Stimulated activated CD4-positive, alpha-beta T cell treated with anti-CD3 and anti-CD28 coated beads, Interleukin-1b, Interleukin-23, amount 100 ng/mL, for 4 hours (primary cell): ENCODE measurements at regions not wholly inside any gene's neighbourhood (a gene's known extent, or its start where the extent isn't known, plus 50 kb on each side); places are given as distances from the start of the nearest gene placed in this dataset.
"Not testable (repeated sequence)": the region's sequence is repeated elsewhere in the genome, so short reads cannot be mapped to it uniquely, and the experiment has no call there.

Experiments used
- DNase-seq, 2 donors: peaks; one replicate each; pipeline ENCODE4 v3.0.0-alpha.2; 2020; ENCODE audit warnings: low read depth in 2 of 2

DNA sequence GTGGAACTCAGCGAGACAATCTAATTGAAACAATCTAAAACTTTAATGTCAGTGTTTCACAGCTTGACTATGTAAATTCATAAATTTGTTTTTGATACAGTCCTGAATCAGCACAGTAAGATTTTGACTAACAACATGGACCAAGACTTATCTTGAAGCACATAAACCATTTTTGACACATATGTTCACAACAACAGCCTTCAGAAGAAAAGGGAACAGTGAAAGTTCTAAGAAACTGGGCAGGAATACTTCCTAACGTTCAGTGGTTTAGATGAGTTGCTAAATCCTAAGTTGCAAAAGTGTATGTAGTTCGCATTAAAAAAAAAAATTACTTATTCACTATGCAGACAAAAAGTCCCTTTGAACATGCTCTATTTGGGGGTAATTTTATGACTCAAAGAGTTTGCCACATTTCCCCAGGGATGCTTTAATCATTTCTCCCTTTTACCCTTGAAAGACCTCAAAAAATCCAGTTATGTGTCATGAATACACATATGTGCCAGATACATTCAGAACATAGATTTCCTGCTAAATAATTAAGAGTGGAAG lies 120.2 kb downstream of the MRPL39 start:
- DNase-seq = no peak

DNA sequence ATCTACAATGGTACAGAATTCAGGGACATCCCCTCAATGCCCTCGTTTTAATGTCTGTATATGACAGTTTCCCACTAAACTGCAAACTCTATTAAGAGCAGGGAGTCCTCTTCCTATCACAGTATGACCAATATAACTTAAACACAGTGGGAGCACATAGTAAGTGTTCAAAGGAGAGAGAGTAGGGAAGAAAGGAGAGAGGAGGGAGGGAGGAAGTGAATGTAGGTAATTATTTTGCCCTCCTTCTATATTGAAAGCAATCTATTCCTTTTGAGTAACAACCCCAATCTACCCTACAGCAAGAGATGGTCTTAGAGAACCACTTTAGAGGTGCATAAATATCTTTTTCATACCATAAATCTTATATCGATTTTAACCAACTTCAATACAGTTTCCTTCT lies 121.4 kb downstream of the MRPL39 start:
- no peak for DNase-seq

DNA sequence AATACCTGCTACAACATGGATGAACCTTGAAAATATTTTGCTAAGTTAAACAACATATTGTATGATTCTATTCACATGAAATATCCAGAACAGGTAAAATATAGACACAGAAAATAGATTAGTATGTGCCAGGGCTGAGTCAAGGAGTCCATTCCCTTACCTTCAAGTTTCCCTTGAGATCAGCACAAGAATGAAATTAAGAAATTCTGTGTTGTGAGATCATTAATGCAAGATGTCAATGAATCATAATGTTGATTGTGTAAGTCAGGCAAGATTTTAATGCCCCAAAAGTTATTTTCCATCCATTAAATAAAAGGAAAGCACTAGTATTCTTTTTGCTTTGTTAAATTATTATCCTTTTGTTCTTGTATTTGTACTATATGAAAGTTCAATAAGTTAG lies 139.4 kb downstream of the MRPL39 start:
- no peak for DNase-seq

DNA sequence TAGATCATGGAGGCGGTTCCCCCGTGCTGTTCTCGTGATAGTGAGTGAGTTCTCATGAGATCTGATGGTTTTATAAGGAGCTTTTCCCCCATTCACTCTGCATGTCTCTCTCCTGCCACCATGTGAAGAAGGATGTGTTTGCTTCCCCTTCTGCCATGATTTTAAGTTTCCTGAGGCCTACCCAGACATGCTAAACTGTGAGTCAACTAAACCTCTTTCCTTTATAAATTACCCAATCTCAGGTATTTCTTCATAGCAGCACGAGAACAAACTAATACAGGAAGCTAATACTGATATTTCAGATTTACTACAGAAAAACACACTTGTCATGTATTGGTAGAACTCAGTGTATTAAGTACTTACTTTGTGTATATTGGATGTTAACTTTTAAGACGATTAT lies 140.2 kb downstream of the MRPL39 start:
- DNase-seq = not testable (repeated sequence)

DNA sequence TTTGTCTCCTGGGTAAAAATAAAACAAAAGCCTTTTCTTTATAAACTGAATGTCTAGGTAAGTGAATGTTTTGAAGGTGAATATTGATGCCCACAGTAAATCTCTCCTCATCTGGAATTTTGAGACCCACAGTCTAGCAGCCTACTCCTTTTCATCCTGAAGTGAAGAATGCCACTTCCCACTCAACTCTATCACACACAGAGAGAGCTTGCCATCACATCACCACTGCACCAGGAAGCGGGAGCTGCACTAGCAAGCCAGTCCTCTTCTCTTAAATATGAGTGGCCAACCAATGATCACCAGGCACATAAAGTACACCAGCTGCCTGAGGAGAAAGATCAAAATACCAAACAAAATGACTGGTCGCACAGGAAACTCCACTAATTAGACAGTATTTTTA lies 140.8 kb downstream of the MRPL39 start:
- no peak for DNase-seq

DNA sequence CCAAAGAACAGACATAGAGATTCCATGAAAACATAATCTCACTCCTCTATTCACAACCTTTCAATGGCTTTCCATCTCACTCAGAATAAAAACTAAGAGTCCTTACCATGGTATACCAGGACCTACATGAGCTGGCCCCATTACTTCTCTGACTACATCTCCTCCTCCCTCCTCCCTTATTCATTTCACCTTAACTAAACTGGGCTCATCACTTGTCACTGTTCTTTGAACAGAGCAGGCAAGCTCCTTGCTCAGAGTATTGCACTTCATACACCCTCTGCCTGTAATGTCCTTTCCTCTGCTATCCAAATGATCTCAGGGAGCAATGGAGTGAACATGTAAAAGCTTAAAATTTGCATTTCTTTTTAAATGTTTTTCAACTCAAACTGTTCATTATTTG lies 142.0 kb downstream of the MRPL39 start:
- no peak for DNase-seq

DNA sequence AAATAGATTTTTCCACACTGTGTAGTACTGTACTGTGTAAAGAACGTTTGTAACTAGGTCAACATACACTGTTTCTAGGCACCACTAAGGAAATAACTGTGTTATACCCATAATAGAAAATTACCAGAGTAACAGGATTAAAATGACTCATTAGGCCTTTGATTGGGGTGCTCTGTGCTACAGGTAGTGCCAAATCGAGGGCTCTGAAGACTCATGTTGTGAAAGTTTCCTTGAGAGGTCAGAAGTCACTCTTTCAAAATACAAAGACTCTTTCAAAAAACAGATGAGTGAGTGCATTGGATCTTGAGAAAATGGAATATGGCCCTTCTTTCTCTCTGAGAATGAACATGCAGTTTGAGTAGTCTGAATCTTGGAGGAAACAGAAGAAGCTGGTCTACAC lies 143.0 kb downstream of the MRPL39 start:
- DNase-seq = peak in 1 of 2 donors; percentile 19

DNA sequence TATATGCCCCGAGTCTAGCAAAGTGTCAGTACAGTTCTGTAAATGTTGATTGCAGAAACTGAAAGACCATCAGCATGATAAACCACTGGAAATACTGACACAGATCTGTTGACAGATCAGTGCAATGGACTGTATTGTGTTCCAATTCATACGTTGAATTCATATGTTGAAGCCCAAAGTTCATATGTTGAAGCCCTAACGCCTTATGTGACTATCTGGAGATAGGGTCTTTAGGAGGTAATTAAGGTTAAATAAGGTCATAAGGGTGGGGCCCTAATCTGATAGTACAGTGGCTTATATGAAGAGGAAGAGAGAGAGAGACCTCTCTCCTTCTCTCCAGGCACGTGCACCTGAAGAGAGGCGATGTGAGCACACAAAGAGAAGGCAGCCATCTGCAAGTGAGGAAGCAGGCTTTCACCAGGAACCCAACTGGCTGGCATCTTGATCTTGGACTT lies 144.7 kb downstream of the MRPL39 start:
- no peak for DNase-seq

DNA sequence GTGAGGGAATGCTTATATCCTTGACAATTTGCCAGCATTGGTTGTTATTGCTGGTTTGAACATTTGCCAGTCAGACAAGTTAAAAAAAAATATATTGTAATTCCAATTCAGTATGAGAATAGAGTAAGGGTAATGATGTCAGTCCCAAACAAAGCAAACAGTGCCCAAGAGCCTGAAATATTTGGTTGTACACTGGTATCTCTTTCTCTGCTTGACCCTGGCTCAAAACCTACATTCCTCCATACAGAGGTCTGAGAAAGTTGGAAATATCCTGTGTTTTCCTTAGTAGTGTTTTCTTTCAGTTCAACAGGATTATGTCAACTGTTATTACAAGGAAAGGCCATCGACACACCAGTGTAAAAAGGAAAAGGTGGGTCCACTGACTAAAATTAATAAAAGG lies 145.6 kb downstream of the MRPL39 start:
- no peak for DNase-seq

DNA sequence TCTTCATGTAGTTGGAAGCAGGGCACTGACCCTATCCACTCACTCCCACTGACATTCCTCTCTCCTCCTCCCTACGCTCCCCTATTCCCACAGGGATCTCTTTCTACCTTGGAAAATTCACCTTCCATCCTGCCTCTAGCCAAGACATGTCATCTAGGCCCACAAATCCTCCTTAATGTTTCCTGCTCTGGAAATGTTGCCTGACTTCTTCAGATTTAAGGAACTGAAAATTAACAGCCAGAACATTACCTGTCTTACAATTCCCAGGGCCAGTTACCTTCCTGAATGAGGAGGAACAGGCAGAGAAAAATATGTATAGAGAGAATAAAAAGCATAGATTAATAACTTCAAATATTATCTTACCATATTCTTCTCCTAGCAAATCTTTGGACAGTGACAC lies 147.3 kb downstream of the MRPL39 start:
- no peak for DNase-seq

DNA sequence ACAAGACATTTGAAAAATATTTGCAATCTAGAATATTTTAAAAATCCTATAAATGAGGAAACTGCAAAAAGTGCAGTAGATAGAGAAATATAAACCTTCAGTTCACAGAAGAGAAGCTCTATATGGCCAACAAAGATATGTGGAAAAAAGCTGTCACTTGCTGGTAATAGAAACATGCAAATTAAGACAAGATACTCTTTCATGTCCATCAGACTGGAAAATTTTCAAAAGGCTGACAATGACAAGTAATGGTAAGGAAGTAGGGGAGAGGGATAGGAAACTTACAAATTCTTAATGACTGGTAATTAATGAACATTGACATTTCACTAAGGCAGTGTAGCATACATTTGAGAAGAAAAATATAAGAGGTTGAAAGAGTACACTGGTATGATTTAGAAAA lies 147.9 kb downstream of the MRPL39 start:
- no peak for DNase-seq

DNA sequence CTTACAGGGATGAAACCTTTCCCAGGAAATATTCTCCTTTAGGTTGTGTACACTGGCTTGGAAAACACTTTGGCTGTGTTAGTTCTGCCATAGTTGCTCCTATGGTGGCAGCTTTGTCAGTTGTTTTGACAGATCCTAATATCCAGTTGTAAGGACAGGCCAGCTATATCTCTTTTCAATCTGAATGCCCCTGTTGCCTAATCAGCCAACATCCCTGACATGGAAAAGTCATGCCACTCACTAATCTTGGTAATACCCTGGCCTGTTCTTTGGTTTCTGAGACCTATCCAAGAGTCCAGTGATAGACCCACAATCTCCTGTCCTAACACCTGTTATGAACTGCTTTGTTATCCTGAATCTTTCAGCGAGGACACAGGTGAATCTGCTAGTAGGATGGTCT lies 148.8 kb downstream of the MRPL39 start:
- DNase-seq = no peak

DNA sequence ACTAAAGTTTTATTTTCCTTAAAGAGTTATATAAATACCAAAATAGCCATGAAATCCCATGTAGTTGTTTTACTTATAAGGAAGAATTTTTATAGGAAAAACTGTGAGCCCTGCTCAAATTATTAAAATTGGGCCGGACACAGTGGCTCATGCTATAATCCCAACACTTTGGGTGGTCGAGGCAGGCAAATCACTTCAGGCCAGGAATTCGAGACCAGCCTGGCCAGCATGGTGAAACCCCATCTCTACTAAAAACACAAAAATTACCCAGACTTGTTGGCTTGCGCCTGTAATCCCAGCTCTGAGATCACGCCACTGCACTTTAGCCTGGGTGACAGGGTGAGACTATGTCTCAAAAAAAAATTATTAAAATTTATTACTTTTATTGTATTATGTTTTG lies 149.3 kb downstream of the MRPL39 start:
- no peak for DNase-seq

DNA sequence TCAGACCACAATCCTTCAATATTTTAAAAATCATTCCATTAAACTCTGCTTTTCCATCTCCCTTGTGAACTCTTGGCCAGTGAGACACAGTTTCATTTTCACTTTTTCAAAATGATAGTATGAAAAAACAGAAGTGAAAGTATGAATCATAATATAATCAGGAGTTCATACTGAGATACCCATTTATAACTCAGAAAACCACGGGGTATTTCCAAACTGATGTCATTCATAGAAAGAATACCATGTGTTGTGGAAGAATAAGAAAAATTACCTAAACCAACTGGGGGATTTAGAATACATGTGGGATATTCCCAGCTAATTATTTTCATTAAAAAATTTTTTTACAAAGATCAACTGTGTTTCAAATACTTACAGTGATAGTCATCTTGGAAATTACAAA lies 149.9 kb downstream of the MRPL39 start:
- no peak for DNase-seq

DNA sequence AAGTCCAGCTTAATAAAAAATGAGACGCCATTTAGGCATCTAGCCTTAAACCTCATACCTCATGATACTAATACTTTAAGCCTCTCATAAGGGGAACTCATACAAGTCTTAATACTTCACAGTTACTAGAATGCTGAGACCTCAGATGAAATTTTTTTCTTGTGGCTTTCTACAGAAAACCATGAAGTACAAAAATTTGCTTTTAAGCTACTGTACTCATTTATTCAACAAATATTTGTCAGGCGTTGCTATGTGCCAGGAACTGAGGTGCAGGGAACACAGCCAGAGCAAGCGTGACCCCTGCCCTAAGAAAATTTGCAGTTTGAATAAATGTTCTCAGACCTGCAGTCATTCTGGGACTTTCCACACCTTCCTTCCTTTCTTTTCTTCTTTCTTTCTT lies 150.6 kb downstream of the MRPL39 start:
- DNase-seq = peak in 1 of 2 donors; percentile 22

DNA sequence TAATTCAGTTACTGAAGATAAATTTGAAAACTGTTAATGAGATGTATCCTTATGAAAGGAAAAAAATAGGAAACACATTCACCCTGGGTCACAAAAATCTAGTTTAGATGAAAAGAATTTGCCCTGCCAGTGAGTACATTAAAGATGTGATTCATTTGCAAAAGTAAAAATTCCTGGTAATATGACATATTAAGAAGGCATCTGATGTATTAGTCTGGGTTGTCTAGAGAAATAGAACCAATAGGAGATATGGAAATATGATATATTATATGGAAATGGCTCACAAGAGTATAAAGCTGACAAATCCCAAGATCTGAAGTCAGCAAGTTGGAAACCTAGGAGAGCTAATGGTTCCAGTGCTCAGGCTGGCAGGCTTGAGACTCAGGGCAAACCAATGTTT lies 153.8 kb downstream of the MRPL39 start:
- DNase-seq = no peak

DNA sequence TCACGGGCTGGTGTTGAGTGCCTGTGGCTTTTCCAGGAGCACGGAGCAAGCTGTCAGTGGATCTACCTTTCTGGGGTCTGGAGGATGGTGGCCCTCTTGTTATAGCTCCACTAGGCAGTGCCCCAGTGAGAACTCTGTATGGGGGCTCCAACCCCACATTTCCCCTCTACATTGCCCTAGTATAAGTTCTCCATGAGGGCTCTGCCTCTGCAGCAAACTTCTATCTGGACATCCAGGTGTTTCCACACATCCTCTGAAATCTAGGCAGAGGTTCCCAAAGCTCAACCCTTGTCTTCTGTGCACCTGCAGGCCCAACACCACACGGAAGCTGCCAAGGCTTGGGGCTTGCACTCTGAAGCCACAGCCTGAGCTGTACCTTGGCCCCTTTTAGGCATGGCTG lies 157.3 kb downstream of the MRPL39 start:
- DNase-seq = no peak

DNA sequence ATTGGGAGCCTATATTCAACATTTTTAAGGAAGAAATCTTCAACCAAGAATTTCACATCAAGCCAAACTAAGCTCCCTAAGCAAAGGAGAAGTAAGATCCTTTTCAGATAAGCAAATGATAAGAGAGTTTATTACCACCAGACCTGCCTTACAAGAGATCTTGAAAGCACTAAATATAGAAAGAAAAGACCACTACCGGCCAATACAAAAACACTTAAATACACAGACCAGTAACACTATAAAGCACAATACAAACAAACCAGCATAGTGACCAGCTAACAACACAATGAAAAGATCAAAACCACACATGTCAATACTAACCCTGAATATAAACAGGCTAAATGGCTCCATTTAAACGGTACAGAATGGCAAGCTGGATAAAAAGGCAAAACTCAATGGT lies 165.4 kb downstream of the MRPL39 start:
- no peak for DNase-seq

DNA sequence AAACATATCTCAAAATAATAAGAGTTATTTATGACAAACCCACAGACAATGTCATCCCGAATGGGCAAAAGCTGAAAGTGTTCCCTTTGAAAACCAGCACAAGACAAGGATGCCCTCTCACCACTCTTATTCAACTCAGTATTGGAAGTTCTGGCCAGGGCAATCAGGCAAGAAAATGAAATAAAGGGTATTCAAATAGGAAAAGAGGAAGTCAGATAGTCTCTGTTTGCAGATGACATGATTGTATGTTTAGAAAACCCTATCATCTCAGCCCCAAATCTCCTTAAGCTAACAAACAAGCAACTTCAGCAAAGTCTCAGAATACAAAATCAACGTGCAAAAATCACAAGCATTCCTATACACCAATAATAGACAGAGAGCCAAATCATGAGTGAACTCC lies 169.8 kb downstream of the MRPL39 start:
- DNase-seq = not testable (repeated sequence)

DNA sequence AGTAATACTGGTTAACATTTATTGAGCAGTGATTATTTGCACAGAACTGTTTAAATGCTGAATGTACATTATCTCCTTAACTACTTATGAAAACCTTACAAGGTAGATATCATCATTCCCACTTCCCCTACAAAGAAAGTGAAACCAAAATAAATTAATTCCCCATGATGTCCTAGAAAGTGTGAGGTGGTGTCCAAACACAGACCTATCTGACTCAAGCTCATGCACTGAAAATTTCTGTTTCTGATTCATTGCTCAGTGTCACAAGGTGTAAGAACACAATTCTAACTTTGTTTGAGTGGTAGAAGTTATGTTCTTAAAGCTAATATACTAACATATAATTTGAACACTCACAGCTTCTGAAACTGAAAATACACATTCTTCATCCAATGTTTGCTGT lies 178.7 kb downstream of the MRPL39 start:
- DNase-seq = no peak

DNA sequence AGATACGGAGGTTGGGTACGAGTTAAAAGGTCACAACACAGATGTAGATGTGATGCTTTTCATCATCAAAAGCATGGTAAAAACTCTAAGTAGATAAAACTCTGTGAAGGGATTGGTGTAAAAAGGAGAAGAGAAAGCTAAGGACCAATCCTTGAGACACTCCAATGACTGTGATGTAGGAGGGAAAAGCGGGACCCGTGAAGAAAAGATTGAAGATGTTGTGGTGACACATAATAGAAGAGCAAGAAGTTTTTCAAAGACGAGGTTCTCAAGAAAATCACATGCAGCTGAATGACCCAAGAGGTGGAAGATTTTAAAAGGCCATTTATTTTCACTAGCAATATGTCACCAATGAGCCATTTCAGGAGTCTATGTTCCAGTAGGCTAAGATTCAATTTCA lies 179.5 kb downstream of the MRPL39 start:
- DNase-seq = no peak

DNA sequence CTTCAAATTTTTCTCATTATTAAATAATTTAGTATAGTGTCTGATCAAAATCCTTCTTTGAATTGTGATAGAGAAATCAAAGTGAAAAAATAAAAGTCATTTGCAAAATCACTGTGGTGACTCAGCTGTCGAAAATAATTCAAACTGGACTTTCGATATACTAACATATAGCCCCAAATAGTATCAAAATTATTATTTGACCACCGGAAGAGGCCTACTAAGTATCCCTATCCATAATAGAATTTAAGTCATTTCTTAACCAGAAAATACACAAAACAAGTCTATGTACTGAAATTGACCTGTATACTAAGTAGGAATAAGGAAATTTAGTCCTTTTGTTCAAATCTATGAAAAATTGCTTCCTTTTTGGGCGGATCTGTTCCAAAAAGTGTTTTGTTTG lies 180.7 kb downstream of the MRPL39 start:
- no peak for DNase-seq

DNA sequence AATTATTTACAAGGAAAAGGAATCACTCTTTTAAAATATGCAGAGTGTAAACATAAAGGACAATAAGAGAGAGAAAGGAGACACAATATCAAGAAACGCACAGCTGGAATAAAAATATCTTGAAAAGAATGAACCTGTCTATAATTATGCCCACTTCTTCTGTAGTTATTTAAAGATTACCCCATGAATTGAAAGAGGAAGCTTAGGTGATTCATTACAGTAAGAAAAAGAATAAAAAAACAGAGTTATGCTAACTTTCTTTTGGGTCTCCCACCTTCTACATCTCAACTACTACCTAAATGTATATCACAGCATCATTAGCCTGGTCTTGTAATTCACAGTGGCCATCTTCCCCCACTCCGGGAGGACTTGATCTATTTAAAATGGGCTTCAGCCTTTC lies 182.1 kb downstream of the MRPL39 start:
- no peak for DNase-seq

DNA sequence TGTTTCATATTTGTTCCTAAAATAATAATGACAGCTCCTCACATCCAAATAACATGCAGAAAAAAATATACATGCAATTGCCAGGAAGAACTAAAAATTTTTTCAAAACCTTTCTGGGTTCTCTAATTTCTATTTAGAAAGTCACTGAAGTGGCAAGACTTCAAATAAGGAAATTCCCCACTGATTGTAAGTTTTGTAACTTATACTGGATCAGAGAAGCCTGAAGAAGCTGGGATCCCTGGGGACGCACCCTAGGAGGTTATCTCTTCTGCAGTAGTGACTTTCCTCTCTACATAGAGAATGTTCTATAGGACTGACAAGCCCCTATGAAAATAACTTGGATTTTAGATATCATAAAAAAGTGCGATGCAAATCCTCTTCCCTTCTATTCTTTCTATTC lies 182.6 kb downstream of the MRPL39 start:
- no peak for DNase-seq

DNA sequence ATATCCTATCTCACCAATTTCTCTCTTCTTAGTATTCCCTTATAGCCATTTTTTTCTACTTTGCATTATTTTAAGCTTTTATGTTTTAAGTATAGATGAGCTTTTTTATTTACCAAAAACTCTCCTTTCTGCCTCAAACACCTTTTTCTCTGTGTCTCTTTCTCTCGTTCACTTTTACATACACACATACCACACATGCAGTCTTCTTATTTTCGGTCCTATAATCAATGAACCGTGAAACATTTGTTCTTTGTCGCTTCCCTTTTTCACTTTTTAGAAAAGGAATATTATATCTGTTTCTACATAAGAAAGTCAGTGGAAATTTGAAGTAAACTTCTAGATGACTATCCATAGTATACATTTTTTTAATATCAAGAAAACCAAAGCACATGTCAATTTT lies 183.2 kb downstream of the MRPL39 start:
- no peak for DNase-seq
